ENCODE measurements at regions not wholly inside any gene's neighbourhood (a gene's known extent, or its start where the extent isn't known, plus 50 kb on each side); places are given as distances from the start of the nearest gene placed in this dataset.

- Mint-ChIP-seq H3K36me3 (ENCODE audit: low read depth) (no peaks in the 10 kb centered on the region), H3K9me3 (no peaks in the 10 kb centered on the region), H3K27me3 (no peaks in the 10 kb centered on the region), H3K27ac (no peak overlapping the region), H3K4me1 (ENCODE audit: low read depth) (no peaks in the 10 kb centered on the region), H3K4me3 (no peak overlapping the region)
- ChIA-PET CTCF (no interaction called here), POLR2A (interaction anchor here (0.6 kb wide), 1 partner anchor 454 kb away, joined by 3 read pairs; no protein-coding TSS in a partner anchor)
- Histone ChIP-seq H3K27ac (ENCODE audit: low read depth in 1 of 2, low read length in 2 of 2) (no peak overlapping the region), H3K9me3 (ENCODE audit: control insufficient read depth in 1 of 2, insufficient read depth in 1 of 2, low read length in 2 of 2) (no peaks in the 10 kb centered on the region), H3K36me3 (ENCODE audit: insufficient read depth, low read length) (no peaks in the 10 kb centered on the region), H3K4me1 (ENCODE audit: insufficient read depth, low read length) (no peaks in the 10 kb centered on the region), H3K4me3 (ENCODE audit: low read length) (no peak overlapping the region), H3K27me3 (ENCODE audit: control insufficient read depth in 1 of 2, insufficient read depth in 2 of 2, low read length in 2 of 2) (no peaks in the 10 kb centered on the region)
- intact Hi-C loops (cut with DNase I, micrococcal nuclease) = loop anchor here in 1 of 2 experiments (10.0 kb wide), 1 partner anchor 436 kb away; no protein-coding TSS in a partner anchor
- ATAC-seq (ENCODE audit: poor library complexity) (no peak), DNase-seq (no peak)
- TF ChIP-seq CTCF (IDR thresholded peaks at IDR 0.05) = no peak
These were observed 55.3 kb upstream of the COPS8 start for GRCh38 chr2:237030382-237030781.

GRCh38 chr2:237033536-237034060 lies 52.1 kb upstream of the COPS8 start:
- DNase-seq (no peak), ATAC-seq (ENCODE audit: poor library complexity) (no peak)
- Histone ChIP-seq H3K27me3 (ENCODE audit: control insufficient read depth in 1 of 2, insufficient read depth in 2 of 2, low read length in 2 of 2) (no peaks in the 10 kb centered on the region), H3K27ac (ENCODE audit: low read depth in 1 of 2, low read length in 2 of 2) (no peak overlapping the region), H3K4me3 (ENCODE audit: low read length) (no peak overlapping the region), H3K36me3 (ENCODE audit: insufficient read depth, low read length) (no peaks in the 10 kb centered on the region), H3K4me1 (ENCODE audit: insufficient read depth, low read length) (no peaks in the 10 kb centered on the region), H3K9me3 (ENCODE audit: control insufficient read depth in 1 of 2, insufficient read depth in 1 of 2, low read length in 2 of 2) (no peaks in the 10 kb centered on the region)
- Mint-ChIP-seq H3K9me3 (no peaks in the 10 kb centered on the region), H3K4me3 (no peak overlapping the region), H3K4me1 (ENCODE audit: low read depth) (no peaks in the 10 kb centered on the region), H3K27ac (no peak overlapping the region), H3K36me3 (ENCODE audit: low read depth) (no peaks in the 10 kb centered on the region), H3K27me3 (no peaks in the 10 kb centered on the region)
- intact Hi-C loops (cut with DNase I, micrococcal nuclease) = loop anchor here in 1 of 2 experiments (10.0 kb wide), 1 partner anchor 439 kb away; no protein-coding TSS in a partner anchor
- CTCF ChIA-PET = no interaction called here
- TF ChIP-seq CTCF (IDR thresholded peaks at IDR 0.05) = no peak
- POLR2A ChIA-PET = no interaction called here

GRCh38 chr2:237035781-237036475 lies 49.8 kb upstream of the COPS8 start:
- no peak overlapping the region for H3K4me3 ChIP-seq (ENCODE audit: low read length)
- TF ChIP-seq CTCF (IDR thresholded peaks at IDR 0.05) = no peak
- H3K27me3 Mint-ChIP-seq = no peaks in the 10 kb centered on the region
- no peak overlapping the region for H3K27ac Mint-ChIP-seq
- POLR2A ChIA-PET = no interaction called here
- no peak overlapping the region for H3K4me3 Mint-ChIP-seq
- no peaks in the 10 kb centered on the region for H3K36me3 ChIP-seq (ENCODE audit: insufficient read depth, low read length)
- H3K36me3 Mint-ChIP-seq (ENCODE audit: low read depth) = no peaks in the 10 kb centered on the region
- no peaks in the 10 kb centered on the region for H3K27me3 ChIP-seq (ENCODE audit: control insufficient read depth in 1 of 2, insufficient read depth in 2 of 2, low read length in 2 of 2)
- ATAC-seq (ENCODE audit: poor library complexity) (no peak), DNase-seq (no peak)
- intact Hi-C loops (cut with DNase I, micrococcal nuclease) = loop anchor here in 1 of 2 experiments (10.0 kb wide), 1 partner anchor 441 kb away; no protein-coding TSS in a partner anchor
- no peaks in the 10 kb centered on the region for H3K4me1 Mint-ChIP-seq (ENCODE audit: low read depth)
- no peak overlapping the region for H3K27ac ChIP-seq (ENCODE audit: low read depth in 1 of 2, low read length in 2 of 2)
- no peaks in the 10 kb centered on the region for H3K4me1 ChIP-seq (ENCODE audit: insufficient read depth, low read length)
- no peaks in the 10 kb centered on the region for H3K9me3 Mint-ChIP-seq
- CTCF ChIA-PET = interaction anchor here (1.2 kb wide), 1 partner anchor 8 kb away, joined by 4 read pairs; no protein-coding TSS in a partner anchor
- no peaks in the 10 kb centered on the region for H3K9me3 ChIP-seq (ENCODE audit: control insufficient read depth in 1 of 2, insufficient read depth in 1 of 2, low read length in 2 of 2)

Data from CD4-positive, alpha-beta T cell (primary cell).